WTC11 (cell line): ENCODE measurements at regions not wholly inside any gene's neighbourhood (a gene's known extent, or its start where the extent isn't known, plus 50 kb on each side); places are given as distances from the start of the nearest gene placed in this dataset.
"Not testable (repeated sequence)": the region's sequence is repeated elsewhere in the genome, so short reads cannot be mapped to it uniquely, and the experiment has no call there.

Experiments
- ATAC-seq: fragments of 200-7000 bp; cut with Tn5 transposase; 2 replicates; pipeline ENCODE4 v1.10.0; 2021; ENCODE audit warnings: mild to moderate bottlenecking, moderate library complexity
- CTCF ChIA-PET: fragments of 300-600 bp; sonication (Branson Sonifier 250); formaldehyde crosslinking; loops from one replicate; lab custom pipeline; 2021; ENCODE audit warnings: antibody characterized with exemption; lab: Charles Lee
- POLR2A ChIA-PET: fragments of 350-600 bp; sonication (Branson Sonifier 250); formaldehyde crosslinking; loops from one replicate; lab custom pipeline; 2021; ENCODE audit warnings: antibody characterized with exemption; lab: Charles Lee
- DNase-seq: peaks from one replicate; pipeline ENCODE4 v3.0.0; 2021; ENCODE audit warnings: low spot score
- H3K27ac Mint-ChIP-seq: 2 replicates; pipeline ENCODE4 v1.8.0; 2021; ENCODE audit warnings: mixed read lengths
- H3K27me3 Mint-ChIP-seq: 2 replicates; pipeline ENCODE4 v1.8.0; 2021; ENCODE audit warnings: low read depth, mild to moderate bottlenecking, moderate library complexity, mixed read lengths
- H3K36me3 Mint-ChIP-seq: 2 replicates; pipeline ENCODE4 v1.8.0; 2021; ENCODE audit warnings: mixed read lengths
- H3K4me1 Mint-ChIP-seq: 2 replicates; pipeline ENCODE4 v1.8.0; 2022; ENCODE audit warnings: mixed read lengths
- H3K4me3 Mint-ChIP-seq: 2 replicates; pipeline ENCODE4 v1.8.0; 2021; ENCODE audit warnings: mild to moderate bottlenecking, moderate library complexity, mixed read lengths
- H3K9me3 Mint-ChIP-seq: 2 replicates; pipeline ENCODE4 v1.8.0; 2021; ENCODE audit warnings: mixed read lengths
- CREM ChIP-seq: sonication (generic); formaldehyde crosslinking; IDR thresholded peaks from 2 replicates; pipeline ENCODE4 v1.8.1; 2022; ENCODE audit warnings: mild to moderate bottlenecking, missing genetic modification reagents, moderate library complexity
- GABPB1 ChIP-seq: sonication (generic); formaldehyde crosslinking; IDR thresholded peaks from 2 replicates; pipeline ENCODE4 v1.8.1; 2023; ENCODE audit warnings: mild to moderate bottlenecking, missing genetic modification reagents
- GRHL2 ChIP-seq: fragments of 250-450 bp; sonication (Bioruptor Pico); IDR thresholded peaks from 2 replicates; pipeline ENCODE4 v1.8.0; 2022; ENCODE audit warnings: mild to moderate bottlenecking, moderate library complexity; ENCODE audit not compliant: insufficient replicate concordance, severe bottlenecking
- JUN ChIP-seq: sonication (generic); formaldehyde crosslinking; IDR thresholded peaks from 2 replicates; pipeline ENCODE4 v1.8.0; 2023; ENCODE audit warnings: mild to moderate bottlenecking, missing genetic modification reagents
- KAT7 ChIP-seq: sonication (generic); formaldehyde crosslinking; IDR thresholded peaks from 2 replicates; pipeline ENCODE4 v1.8.1; 2023; ENCODE audit warnings: missing genetic modification reagents, mild to moderate bottlenecking, borderline replicate concordance
- NFATC4 ChIP-seq: fragments of 250-450 bp; sonication (Bioruptor Pico); IDR thresholded peaks from 2 replicates; pipeline ENCODE4 v1.9.0; 2021; ENCODE audit warnings: mild to moderate bottlenecking
- TCF7 ChIP-seq: sonication (generic); formaldehyde crosslinking; IDR thresholded peaks from 2 replicates; pipeline ENCODE4 v1.8.0; 2022; ENCODE audit warnings: mild to moderate bottlenecking, low read depth, missing genetic modification reagents, moderate library complexity
- ZNF138 ChIP-seq: sonication (generic); formaldehyde crosslinking; conservative IDR thresholded peaks from 2 replicates; pipeline ENCODE4 v1.8.1; 2022; ENCODE audit warnings: mild to moderate bottlenecking, moderate library complexity, missing genetic modification reagents
- ZNF416 ChIP-seq: fragments of 250-450 bp; sonication (Bioruptor Pico); IDR thresholded peaks from 2 replicates; pipeline ENCODE4 v1.9.0; 2021; ENCODE audit warnings: mild to moderate bottlenecking, inconsistent platforms
- TF ChIP-seq, protein P1 (sequence below): sonication (generic); formaldehyde crosslinking; IDR thresholded peaks from 2 replicates; pipeline ENCODE4 v1.8.1; 2023; ENCODE audit warnings: mild to moderate bottlenecking, missing genetic modification reagents, moderate library complexity
- TF ChIP-seq, protein P2 (sequence below): fragments of 250-450 bp; sonication (Bioruptor Pico); conservative IDR thresholded peaks from 2 replicates; pipeline ENCODE4 v1.9.0; 2021; ENCODE audit warnings: mild to moderate bottlenecking
- TF ChIP-seq, protein P3 (sequence below): sonication (generic); formaldehyde crosslinking; IDR thresholded peaks from 2 replicates; pipeline ENCODE4 v1.8.1; 2022; ENCODE audit warnings: mild to moderate bottlenecking, missing genetic modification reagents, moderate library complexity, borderline replicate concordance
- TF ChIP-seq, protein P4 (sequence below): sonication (generic); formaldehyde crosslinking; IDR thresholded peaks from 2 replicates; pipeline ENCODE4 v1.8.0; 2022; ENCODE audit warnings: missing genetic modification reagents
- TF ChIP-seq, protein P5 (sequence below): sonication (generic); formaldehyde crosslinking; IDR thresholded peaks from 2 replicates; pipeline ENCODE4 v1.8.1; 2022; ENCODE audit warnings: mild to moderate bottlenecking, moderate library complexity, missing genetic modification reagents

DNA sequence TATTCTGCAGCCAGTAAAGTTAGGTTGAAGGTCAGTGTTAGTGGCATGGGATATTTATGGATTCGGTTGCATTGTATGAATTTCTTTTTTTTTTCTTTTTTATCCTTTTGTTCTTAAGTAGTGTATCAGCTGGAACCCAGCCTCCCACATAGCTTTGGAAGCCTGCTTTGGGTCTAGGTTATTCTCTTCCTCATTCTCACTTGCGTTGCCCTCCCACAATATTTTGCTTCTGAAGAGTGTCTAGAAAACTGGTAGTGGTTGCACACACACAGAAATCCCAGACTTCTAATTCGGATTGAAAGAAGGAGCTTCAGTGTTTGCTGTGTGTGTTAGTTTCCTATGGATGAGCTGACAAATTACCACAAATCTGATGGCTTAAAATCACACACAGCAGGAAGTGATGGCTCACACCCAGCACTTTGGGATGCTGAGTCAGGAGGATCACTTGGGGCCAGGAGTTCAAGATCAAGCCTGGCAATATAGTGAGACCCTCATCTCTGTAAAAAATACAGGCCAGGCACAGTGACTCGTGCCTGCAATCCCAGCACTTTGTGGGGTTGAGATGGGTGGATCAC, 104.8 kb downstream of the ARL4C start (continued):
- no peak for TF ChIP-seq ZNF138 (CRISPR knock-in tag)
- no peak for TF ChIP-seq KAT7 (CRISPR knock-in tag)
- TF ChIP-seq GABPB1 (CRISPR knock-in tag), result no peak

DNA sequence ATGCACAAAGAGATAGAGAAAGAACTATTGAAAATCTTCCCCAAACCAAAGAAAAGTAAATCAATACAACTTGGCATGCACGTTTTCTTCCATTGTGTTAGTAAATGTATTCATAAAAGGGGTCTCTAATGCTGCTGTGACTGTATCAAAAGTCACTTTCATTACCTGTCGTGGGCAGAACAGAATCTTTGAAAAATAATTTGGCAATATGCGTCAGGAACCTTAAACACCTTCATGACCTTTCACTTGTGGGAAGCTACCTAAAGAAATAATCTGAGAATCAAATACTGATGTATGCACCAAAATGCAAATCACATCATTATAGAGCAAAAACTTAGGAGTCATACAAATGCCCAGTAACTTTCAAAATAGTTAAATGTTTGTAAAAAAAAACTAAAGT, 105.3 kb downstream of the ARL4C start:
- DNase-seq (no peak), ATAC-seq (no peak)
- Mint-ChIP-seq H3K4me1 (no peaks in the 10 kb centered on the region), H3K4me3 (no peak overlapping the region), H3K27ac (no peak overlapping the region), H3K36me3 (no peaks in the 10 kb centered on the region), H3K9me3 (peaks cover 6% of the 10 kb centered on the region), H3K27me3 (no peaks in the 10 kb centered on the region)
- CTCF ChIA-PET, result no interaction called here
- POLR2A ChIA-PET, result no interaction called here
- TF ChIP-seq CREM (CRISPR knock-in tag), result no peak
- TF ChIP-seq JUN (CRISPR knock-in tag), result no peak
- TF ChIP-seq, protein P1, sequence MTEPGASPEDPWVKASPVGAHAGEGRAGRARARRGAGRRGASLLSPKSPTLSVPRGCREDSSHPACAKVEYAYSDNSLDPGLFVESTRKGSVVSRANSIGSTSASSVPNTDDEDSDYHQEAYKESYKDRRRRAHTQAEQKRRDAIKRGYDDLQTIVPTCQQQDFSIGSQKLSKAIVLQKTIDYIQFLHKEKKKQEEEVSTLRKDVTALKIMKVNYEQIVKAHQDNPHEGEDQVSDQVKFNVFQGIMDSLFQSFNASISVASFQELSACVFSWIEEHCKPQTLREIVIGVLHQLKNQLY, result no peak
- no peak for TF ChIP-seq ZNF416
- TF ChIP-seq, protein P2, sequence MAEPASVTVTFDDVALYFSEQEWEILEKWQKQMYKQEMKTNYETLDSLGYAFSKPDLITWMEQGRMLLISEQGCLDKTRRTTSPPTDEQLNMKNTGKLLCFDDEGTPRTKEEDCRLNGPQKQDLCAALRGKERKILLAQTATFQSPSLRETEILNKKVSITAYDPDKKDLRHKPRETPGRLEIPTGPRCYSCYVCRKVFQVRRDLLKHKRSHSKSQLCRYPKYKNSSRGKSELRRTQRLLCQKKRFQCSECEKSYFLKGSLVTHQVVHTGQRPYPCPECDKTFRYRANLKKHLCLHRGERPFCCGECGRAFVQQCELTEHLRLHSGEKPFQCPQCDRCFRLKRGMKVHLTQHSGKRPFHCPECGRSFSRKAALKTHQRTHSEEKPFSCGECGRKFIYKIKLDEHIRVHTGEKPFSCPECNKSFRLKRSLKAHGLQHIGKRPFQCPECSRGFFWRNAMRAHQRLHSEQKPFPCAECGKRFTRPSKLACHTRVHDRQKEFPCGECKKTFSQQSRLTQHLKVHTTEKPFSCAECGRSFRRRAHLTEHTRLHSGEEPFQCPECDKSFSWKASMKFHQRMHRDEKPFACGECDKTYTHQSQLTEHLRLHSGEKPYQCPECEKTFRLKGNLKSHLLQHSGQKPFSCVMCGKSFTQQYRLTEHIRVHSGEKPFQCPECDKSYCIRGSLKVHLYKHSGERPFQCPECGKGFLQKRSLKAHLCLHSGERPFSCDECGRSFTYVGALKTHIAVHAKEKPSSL (CRISPR knock-in tag), result no peak
- TF ChIP-seq, protein P3, sequence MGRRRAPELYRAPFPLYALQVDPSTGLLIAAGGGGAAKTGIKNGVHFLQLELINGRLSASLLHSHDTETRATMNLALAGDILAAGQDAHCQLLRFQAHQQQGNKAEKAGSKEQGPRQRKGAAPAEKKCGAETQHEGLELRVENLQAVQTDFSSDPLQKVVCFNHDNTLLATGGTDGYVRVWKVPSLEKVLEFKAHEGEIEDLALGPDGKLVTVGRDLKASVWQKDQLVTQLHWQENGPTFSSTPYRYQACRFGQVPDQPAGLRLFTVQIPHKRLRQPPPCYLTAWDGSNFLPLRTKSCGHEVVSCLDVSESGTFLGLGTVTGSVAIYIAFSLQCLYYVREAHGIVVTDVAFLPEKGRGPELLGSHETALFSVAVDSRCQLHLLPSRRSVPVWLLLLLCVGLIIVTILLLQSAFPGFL, result no peak
- TF ChIP-seq, protein P4, sequence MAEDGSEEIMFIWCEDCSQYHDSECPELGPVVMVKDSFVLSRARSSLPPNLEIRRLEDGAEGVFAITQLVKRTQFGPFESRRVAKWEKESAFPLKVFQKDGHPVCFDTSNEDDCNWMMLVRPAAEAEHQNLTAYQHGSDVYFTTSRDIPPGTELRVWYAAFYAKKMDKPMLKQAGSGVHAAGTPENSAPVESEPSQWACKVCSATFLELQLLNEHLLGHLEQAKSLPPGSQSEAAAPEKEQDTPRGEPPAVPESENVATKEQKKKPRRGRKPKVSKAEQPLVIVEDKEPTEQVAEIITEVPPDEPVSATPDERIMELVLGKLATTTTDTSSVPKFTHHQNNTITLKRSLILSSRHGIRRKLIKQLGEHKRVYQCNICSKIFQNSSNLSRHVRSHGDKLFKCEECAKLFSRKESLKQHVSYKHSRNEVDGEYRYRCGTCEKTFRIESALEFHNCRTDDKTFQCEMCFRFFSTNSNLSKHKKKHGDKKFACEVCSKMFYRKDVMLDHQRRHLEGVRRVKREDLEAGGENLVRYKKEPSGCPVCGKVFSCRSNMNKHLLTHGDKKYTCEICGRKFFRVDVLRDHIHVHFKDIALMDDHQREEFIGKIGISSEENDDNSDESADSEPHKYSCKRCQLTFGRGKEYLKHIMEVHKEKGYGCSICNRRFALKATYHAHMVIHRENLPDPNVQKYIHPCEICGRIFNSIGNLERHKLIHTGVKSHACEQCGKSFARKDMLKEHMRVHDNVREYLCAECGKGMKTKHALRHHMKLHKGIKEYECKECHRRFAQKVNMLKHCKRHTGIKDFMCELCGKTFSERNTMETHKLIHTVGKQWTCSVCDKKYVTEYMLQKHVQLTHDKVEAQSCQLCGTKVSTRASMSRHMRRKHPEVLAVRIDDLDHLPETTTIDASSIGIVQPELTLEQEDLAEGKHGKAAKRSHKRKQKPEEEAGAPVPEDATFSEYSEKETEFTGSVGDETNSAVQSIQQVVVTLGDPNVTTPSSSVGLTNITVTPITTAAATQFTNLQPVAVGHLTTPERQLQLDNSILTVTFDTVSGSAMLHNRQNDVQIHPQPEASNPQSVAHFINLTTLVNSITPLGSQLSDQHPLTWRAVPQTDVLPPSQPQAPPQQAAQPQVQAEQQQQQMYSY (CRISPR knock-in tag), result no peak
- TF ChIP-seq, protein P5, sequence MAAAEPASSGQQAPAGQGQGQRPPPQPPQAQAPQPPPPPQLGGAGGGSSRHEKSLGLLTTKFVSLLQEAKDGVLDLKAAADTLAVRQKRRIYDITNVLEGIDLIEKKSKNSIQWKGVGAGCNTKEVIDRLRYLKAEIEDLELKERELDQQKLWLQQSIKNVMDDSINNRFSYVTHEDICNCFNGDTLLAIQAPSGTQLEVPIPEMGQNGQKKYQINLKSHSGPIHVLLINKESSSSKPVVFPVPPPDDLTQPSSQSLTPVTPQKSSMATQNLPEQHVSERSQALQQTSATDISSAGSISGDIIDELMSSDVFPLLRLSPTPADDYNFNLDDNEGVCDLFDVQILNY, result no peak
- TF ChIP-seq GRHL2 (CRISPR knock-in tag), result no peak
- TF ChIP-seq NFATC4 (CRISPR knock-in tag), result no peak
- no peak for TF ChIP-seq TCF7

DNA sequence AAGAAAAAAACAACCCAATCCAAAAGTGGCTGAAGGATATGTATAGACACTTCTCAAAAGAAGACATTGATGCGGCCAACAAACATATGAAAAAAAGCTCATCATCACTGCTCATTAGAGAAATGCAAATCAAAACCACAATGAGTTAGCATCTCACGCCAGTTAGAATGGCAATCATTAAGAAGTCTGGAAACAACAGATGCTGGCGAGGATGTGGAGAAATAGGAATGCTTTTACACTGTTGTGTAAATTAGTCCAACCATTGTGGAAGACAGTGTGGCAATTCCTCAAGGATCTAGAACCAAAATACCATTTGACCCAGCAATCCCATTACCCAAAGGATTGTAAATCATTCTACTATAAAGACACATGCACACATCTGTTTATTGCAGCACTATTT, 107.2 kb downstream of the ARL4C start:
- POLR2A ChIA-PET, CTCF ChIA-PET, H3K27ac Mint-ChIP-seq, H3K4me1 Mint-ChIP-seq, H3K27me3 Mint-ChIP-seq, H3K4me3 Mint-ChIP-seq, ATAC-seq, DNase-seq, H3K36me3 Mint-ChIP-seq: not testable (repeated sequence)
- H3K9me3 Mint-ChIP-seq, result peaks cover 20% of the 10 kb centered on the region
